DOHH2 (cell line): ENCODE measurements at regions not wholly inside any gene's neighbourhood (a gene's known extent, or its start where the extent isn't known, plus 50 kb on each side); places are given as distances from the start of the nearest gene placed in this dataset.

Source experiments
- H3F3A ChIP-seq: fragments of 200-600 bp; sonication (generic), shearing (Covaris generic); 2 replicates; pipeline ENCODE4 v1.6.0; 2016; ENCODE audit warnings: antibody characterized with exemption, mild to moderate bottlenecking; ENCODE audit not compliant: control insufficient read depth, insufficient read depth
- H3K27ac ChIP-seq: fragments of 200-600 bp; sonication (generic); 2 replicates; pipeline ENCODE4 v1.5.1; 2014; ENCODE audit warnings: low read depth, mild to moderate bottlenecking, low read length, moderate library complexity
- H3K27me3 ChIP-seq: fragments of 200-600 bp; sonication (generic); 2 replicates; pipeline ENCODE4 v1.6.1; 2014; ENCODE audit warnings: mild to moderate bottlenecking, low read length, mixed read lengths; ENCODE audit not compliant: control insufficient read depth
- H3K36me3 ChIP-seq: fragments of 200-600 bp; sonication (generic); 2 replicates; pipeline ENCODE4 v1.6.1; 2014; ENCODE audit warnings: mild to moderate bottlenecking, low read length, moderate library complexity, mixed read lengths; ENCODE audit not compliant: control insufficient read depth
- H3K4me1 ChIP-seq: fragments of 200-600 bp; sonication (generic); 2 replicates; pipeline ENCODE4 v1.6.1; 2014; ENCODE audit warnings: mild to moderate bottlenecking, low read length, mixed read lengths; ENCODE audit not compliant: control insufficient read depth
- H3K4me2 ChIP-seq: fragments of 200-600 bp; sonication (generic); 2 replicates; pipeline ENCODE4 v1.6.0; 2014; ENCODE audit warnings: mild to moderate bottlenecking, low read length, moderate library complexity
- H3K4me3 ChIP-seq: fragments of 200-600 bp; sonication (generic); 2 replicates; pipeline ENCODE4 v1.5.1; 2014; ENCODE audit warnings: mild to moderate bottlenecking, low read length, mixed read lengths
- H3K79me2 ChIP-seq: fragments of 200-600 bp; sonication (generic); 2 replicates; pipeline ENCODE4 v1.6.1; 2014; ENCODE audit warnings: mild to moderate bottlenecking, low read length, mixed read lengths; ENCODE audit not compliant: control insufficient read depth
- H3K9me2 ChIP-seq: fragments of 200-600 bp; sonication (generic); replicated peaks from 2 replicates; pipeline ENCODE4 v1.6.1; 2014; ENCODE audit warnings: mild to moderate bottlenecking, low read length, mixed read lengths; ENCODE audit not compliant: control insufficient read depth
- H3K9me3 ChIP-seq: fragments of 200-600 bp; sonication (generic); 2 replicates; pipeline ENCODE4 v1.6.1; 2014; ENCODE audit warnings: antibody characterized with exemption, low read length, mixed read lengths; ENCODE audit not compliant: control insufficient read depth, insufficient read depth
- H4K20me1 ChIP-seq: fragments of 200-600 bp; sonication (generic); 2 replicates; pipeline ENCODE4 v1.6.0; 2014; ENCODE audit warnings: low read depth, mild to moderate bottlenecking, antibody characterized with exemption, low read length, moderate library complexity; ENCODE audit not compliant: control insufficient read depth, insufficient read depth
- CTCF ChIP-seq: fragments of 200-600 bp; sonication (generic); IDR thresholded peaks from one replicate; pipeline ENCODE4 v1.5.1; 2014; ENCODE audit warnings: antibody characterized with exemption, mild to moderate bottlenecking, low read depth, low read length; ENCODE audit not compliant: poor library complexity, severe bottlenecking
- EZH2phosphoT487 ChIP-seq: fragments of 200-600 bp; sonication (generic); IDR thresholded peaks from 2 replicates; pipeline ENCODE4 v1.6.1; 2017; ENCODE audit warnings: borderline replicate concordance, mild to moderate bottlenecking, antibody characterized with exemption, low read length, moderate library complexity, mixed read lengths

GRCh38 chr7:18201350-18201749, 173.7 kb upstream of the PRPS1L1 start:
- H4K20me1 ChIP-seq: no peaks in the 10 kb centered on the region
- peaks cover 8% of the 10 kb centered on the region for H3K4me1 ChIP-seq
- H3K4me2 ChIP-seq: no peak overlapping the region
- no peaks in the 10 kb centered on the region for H3K36me3 ChIP-seq
- H3K27ac ChIP-seq: no peak overlapping the region
- H3K4me3 ChIP-seq: no peak overlapping the region
- no peaks in the 10 kb centered on the region for H3K27me3 ChIP-seq
- H3F3A ChIP-seq: no peaks in the 10 kb centered on the region; the same call in 1 of the 2 replicates
- no peaks in the 10 kb centered on the region for H3K9me3 ChIP-seq
- H3K9me2 ChIP-seq: no peaks in the 10 kb centered on the region
- H3K79me2 ChIP-seq: no peaks in the 10 kb centered on the region
- no peak for TF ChIP-seq CTCF
- TF ChIP-seq EZH2phosphoT487: no peak

GRCh38 chr7:18202315-18203045, 174.8 kb upstream of the PRPS1L1 start:
- Histone ChIP-seq H3K27ac (no peak overlapping the region), H3K4me1 (peaks cover 8% of the 10 kb centered on the region), H3K9me2 (no peaks in the 10 kb centered on the region), H3K27me3 (no peaks in the 10 kb centered on the region), H3K9me3 (no peaks in the 10 kb centered on the region), H3K4me3 (no peak overlapping the region), H3K79me2 (no peaks in the 10 kb centered on the region), H4K20me1 (no peaks in the 10 kb centered on the region), H3K4me2 (no peak overlapping the region), H3F3A (no peaks in the 10 kb centered on the region; the same call in 1 of the 2 replicates), H3K36me3 (no peaks in the 10 kb centered on the region)
- no peak for TF ChIP-seq EZH2phosphoT487
- no peak for TF ChIP-seq CTCF

DNA sequence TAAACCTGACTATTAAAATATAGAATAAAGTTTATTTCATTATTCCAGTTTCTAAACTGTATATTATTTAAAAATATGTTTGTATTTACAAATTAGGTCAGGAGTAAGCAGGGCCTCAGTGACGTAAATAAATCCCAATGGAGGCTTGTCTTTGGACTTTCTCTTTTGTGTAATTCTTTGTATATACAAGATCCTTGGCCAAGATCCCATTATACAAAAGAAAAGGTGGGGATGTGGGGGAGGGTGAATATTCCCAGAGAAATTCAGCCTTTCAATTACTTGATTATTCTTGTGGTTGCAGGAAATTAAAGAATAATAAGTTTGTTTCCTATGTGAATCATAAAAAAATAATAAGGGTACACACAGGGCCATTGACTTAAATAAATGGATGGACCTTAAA, 178.7 kb upstream of the PRPS1L1 start:
- no peak overlapping the region for H3K4me3 ChIP-seq
- TF ChIP-seq EZH2phosphoT487 (no peak), CTCF (no peak)
- H3K9me2 ChIP-seq: no peaks in the 10 kb centered on the region
- H3K27ac ChIP-seq: no peak overlapping the region
- no peaks in the 10 kb centered on the region for H4K20me1 ChIP-seq
- H3K79me2 ChIP-seq: no peaks in the 10 kb centered on the region
- no peaks in the 10 kb centered on the region for H3K9me3 ChIP-seq
- H3K27me3 ChIP-seq: 0 out of 2 replicates have a peak, but pooled peaks cover 1% of the 10 kb centered on the region
- no peak overlapping the region for H3K4me2 ChIP-seq
- H3K4me1 ChIP-seq: peaks cover 8% of the 10 kb centered on the region
- no peaks in the 10 kb centered on the region; the same call in 1 of the 2 replicates for H3F3A ChIP-seq
- no peaks in the 10 kb centered on the region for H3K36me3 ChIP-seq
